ENCODE measurements at regions not wholly inside any gene's neighbourhood (a gene's known extent, or its start where the extent isn't known, plus 50 kb on each side); places are given as distances from the start of the nearest gene placed in this dataset.

DNA sequence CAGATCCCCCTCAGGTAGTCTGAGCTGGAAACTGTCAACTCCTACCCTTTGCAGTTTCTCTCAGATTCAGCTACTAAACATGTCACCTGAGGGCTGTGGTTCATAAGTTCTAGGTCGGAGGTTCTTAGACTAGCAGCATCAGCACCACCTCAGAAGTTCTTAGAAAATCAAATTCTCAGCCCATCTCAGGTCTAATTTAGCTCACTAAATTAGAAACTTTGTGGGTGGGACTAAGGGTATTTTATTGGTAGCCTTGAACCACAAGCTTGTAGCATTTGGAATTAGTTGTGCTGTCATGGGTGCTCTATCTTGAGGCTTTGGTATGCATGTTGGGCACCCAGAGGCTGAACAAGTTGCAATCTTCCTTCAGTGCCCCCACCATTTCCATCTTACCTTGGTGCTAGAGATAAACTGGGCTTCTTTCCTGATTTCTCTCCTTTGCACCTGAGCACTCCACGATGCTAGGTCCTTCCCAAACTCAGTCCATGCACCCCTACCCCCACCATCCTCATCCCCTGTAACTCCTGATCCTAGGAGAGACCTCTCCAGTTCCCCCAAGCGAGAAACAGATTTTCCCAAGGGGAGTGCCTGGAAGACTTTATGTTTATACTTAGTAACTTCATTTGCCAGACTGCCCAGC, 54.2 kb downstream of the S1PR1 start:
- Histone ChIP-seq H3K9me3 (ENCODE audit: low read depth, low read length, poor library complexity, severe bottlenecking) (no peaks in the 10 kb centered on the region), H3K4me1 (ENCODE audit: insufficient read depth, low read length, poor library complexity, severe bottlenecking) (peaks cover 20% of the 10 kb centered on the region), H3K36me3 (ENCODE audit: insufficient read depth, low read length, poor library complexity, severe bottlenecking) (no peaks in the 10 kb centered on the region), H3K27me3 (replicated peaks; ENCODE audit: insufficient read depth, low read depth, low read length, poor library complexity) (no peaks in the 10 kb centered on the region), H3K27ac (ENCODE audit: low read depth, low read length, poor library complexity, severe bottlenecking) (no peak overlapping the region), H3K4me3 (ENCODE audit: low read depth, low read length, poor library complexity, severe bottlenecking) (no peak overlapping the region)
- intact Hi-C loops (cut with micrococcal nuclease; ENCODE audit: unreplicated experiment): no loop called here
- ChIA-PET CTCF (no interaction called here), POLR2A (ENCODE audit: low non-redundant PET) (no interaction called here)
- no peak for DNase-seq (ENCODE audit: low spot score)
- BruUV-seq (replicated peaks): no TSS peak
- TF ChIP-seq, protein P1, sequence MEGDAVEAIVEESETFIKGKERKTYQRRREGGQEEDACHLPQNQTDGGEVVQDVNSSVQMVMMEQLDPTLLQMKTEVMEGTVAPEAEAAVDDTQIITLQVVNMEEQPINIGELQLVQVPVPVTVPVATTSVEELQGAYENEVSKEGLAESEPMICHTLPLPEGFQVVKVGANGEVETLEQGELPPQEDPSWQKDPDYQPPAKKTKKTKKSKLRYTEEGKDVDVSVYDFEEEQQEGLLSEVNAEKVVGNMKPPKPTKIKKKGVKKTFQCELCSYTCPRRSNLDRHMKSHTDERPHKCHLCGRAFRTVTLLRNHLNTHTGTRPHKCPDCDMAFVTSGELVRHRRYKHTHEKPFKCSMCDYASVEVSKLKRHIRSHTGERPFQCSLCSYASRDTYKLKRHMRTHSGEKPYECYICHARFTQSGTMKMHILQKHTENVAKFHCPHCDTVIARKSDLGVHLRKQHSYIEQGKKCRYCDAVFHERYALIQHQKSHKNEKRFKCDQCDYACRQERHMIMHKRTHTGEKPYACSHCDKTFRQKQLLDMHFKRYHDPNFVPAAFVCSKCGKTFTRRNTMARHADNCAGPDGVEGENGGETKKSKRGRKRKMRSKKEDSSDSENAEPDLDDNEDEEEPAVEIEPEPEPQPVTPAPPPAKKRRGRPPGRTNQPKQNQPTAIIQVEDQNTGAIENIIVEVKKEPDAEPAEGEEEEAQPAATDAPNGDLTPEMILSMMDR (conservative IDR thresholded peaks at IDR 0.05; ENCODE audit: low read depth, low read length): no peak
- no peak for TF ChIP-seq EZH2 (IDR thresholded peaks at IDR 0.05; ENCODE audit: borderline replicate concordance, low read depth, low read length, poor library complexity, severe bottlenecking)

DNA sequence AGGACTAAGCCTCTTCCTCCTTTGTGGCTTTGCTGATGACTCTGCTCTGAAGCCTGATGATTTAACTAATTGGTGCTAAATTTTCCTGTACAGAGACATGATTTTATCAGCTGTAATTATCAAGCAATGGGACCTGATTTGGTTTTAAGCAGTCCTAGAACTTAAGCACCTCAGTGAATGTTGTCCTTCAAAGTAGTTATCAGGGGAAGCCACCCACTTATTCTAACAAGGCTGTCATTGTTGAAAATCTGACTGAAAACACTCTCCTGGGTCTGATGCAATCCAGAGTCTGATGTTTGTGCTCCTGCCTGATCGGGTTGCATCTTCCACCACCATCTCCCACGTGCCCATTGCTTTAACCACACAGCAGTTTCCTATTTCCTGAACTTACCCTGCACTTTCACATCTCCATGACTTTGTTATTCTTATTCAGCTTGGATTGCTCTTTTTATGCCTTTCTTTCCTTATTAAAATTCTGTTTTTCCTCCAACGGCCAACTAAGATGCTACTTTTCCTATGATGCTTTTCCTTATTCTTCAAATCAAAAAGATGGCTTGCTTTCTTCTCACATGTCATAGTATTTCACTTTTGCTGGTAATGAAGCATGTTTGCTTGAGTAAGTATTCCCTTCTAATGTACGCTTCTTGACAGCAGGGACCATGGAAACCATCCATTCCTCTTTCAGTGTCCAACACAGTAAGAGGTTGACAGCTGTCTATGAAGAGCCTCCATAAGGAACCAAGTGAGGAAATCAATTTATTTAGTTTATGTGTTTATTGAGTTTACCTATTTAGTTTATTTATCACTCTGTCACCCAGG, 55.0 kb downstream of the S1PR1 start:
- ChIA-PET POLR2A (ENCODE audit: low non-redundant PET) (no interaction called here), CTCF (no interaction called here)
- H3K4me1 ChIP-seq (ENCODE audit: insufficient read depth, low read length, poor library complexity, severe bottlenecking): peaks cover 20% of the 10 kb centered on the region
- H3K4me3 ChIP-seq (ENCODE audit: low read depth, low read length, poor library complexity, severe bottlenecking): no peak overlapping the region
- no peaks in the 10 kb centered on the region for H3K36me3 ChIP-seq (ENCODE audit: insufficient read depth, low read length, poor library complexity, severe bottlenecking)
- H3K27me3 ChIP-seq (replicated peaks; ENCODE audit: insufficient read depth, low read depth, low read length, poor library complexity): no peaks in the 10 kb centered on the region
- peak; percentile 64 for DNase-seq (ENCODE audit: low spot score)
- TF ChIP-seq, protein P1 (conservative IDR thresholded peaks at IDR 0.05; ENCODE audit: low read depth, low read length): no peak
- no peak for TF ChIP-seq EZH2 (IDR thresholded peaks at IDR 0.05; ENCODE audit: borderline replicate concordance, low read depth, low read length, poor library complexity, severe bottlenecking)
- H3K9me3 ChIP-seq (ENCODE audit: low read depth, low read length, poor library complexity, severe bottlenecking): no peaks in the 10 kb centered on the region
- BruUV-seq (replicated peaks): no TSS peak
- H3K27ac ChIP-seq (ENCODE audit: low read depth, low read length, poor library complexity, severe bottlenecking): no peak overlapping the region
- intact Hi-C loops (cut with micrococcal nuclease; ENCODE audit: unreplicated experiment): no loop called here

DNA sequence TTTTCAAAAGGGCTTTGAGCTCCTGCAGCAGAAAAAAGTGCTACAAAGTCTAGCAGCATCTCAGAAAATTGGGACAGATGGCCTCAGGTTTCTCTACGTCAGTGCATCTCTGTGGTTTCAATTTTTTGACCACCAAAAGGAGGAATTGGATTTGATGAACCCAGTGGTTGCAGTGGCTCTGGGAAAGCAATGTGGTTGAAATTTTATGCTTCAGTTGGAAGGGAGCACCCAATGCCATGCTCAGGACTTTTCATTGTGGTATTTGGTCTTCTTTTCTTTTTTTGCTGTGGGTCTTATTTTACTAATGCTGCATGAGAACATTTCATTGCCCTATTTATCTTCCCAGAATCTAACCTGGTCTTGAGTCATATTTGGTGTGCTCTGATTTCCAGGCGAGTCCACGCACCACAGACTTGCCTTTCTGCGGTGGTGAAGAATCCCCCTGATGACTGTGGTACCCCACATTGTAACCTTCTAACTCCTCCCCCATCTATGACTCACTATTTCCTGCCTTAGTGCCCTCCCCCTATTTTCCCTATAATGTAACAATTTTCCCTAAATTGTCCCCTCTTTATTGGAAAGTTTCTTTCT, 56.7 kb downstream of the S1PR1 start:
- no peak overlapping the region for H3K4me3 ChIP-seq (ENCODE audit: low read depth, low read length, poor library complexity, severe bottlenecking)
- ChIA-PET CTCF (no interaction called here), POLR2A (ENCODE audit: low non-redundant PET) (no interaction called here)
- H3K27ac ChIP-seq (ENCODE audit: low read depth, low read length, poor library complexity, severe bottlenecking): no peak overlapping the region
- no peaks in the 10 kb centered on the region for H3K27me3 ChIP-seq (replicated peaks; ENCODE audit: insufficient read depth, low read depth, low read length, poor library complexity)
- no peak for DNase-seq (ENCODE audit: low spot score)
- TF ChIP-seq, protein P1 (conservative IDR thresholded peaks at IDR 0.05; ENCODE audit: low read depth, low read length): no peak
- no peak for TF ChIP-seq EZH2 (IDR thresholded peaks at IDR 0.05; ENCODE audit: borderline replicate concordance, low read depth, low read length, poor library complexity, severe bottlenecking)
- no peaks in the 10 kb centered on the region for H3K9me3 ChIP-seq (ENCODE audit: low read depth, low read length, poor library complexity, severe bottlenecking)
- no TSS peak for BruUV-seq (replicated peaks)
- intact Hi-C loops (cut with micrococcal nuclease; ENCODE audit: unreplicated experiment): no loop called here
- H3K4me1 ChIP-seq (ENCODE audit: insufficient read depth, low read length, poor library complexity, severe bottlenecking): peaks cover 20% of the 10 kb centered on the region
- H3K36me3 ChIP-seq (ENCODE audit: insufficient read depth, low read length, poor library complexity, severe bottlenecking): no peaks in the 10 kb centered on the region
